Calu3 (cell line): ENCODE measurements at regions not wholly inside any gene's neighbourhood (a gene's known extent, or its start where the extent isn't known, plus 50 kb on each side); places are given as distances from the start of the nearest gene placed in this dataset.

ENCODE experiments used
- BruUV-seq: library from RNA; stranded (reverse); fragments of 400-500 nt; replicated peaks from 2 replicates; lab custom pipeline; 2021; lab: Mats Ljungman, UMichigan
- CTCF ChIA-PET: fragments of 300-600 bp; sonication (Branson Sonifier 250); formaldehyde crosslinking; loops from one replicate; lab custom pipeline; 2022; ENCODE audit warnings: antibody characterized with exemption; lab: Charles Lee
- DNase-seq: peaks from one replicate; pipeline ENCODE4 v3.0.0; 2022
- H3K27ac Mint-ChIP-seq: one replicate; pipeline ENCODE4 v1.8.0; 2022; ENCODE audit warnings: mixed read lengths; ENCODE audit not compliant: unreplicated experiment
- H3K27me3 Mint-ChIP-seq: one replicate; pipeline ENCODE4 v1.8.0; 2022; ENCODE audit warnings: mixed read lengths; ENCODE audit not compliant: unreplicated experiment
- H3K36me3 Mint-ChIP-seq: one replicate; pipeline ENCODE4 v1.8.0; 2022; ENCODE audit warnings: mild to moderate bottlenecking, moderate library complexity, mixed read lengths; ENCODE audit not compliant: insufficient read depth, unreplicated experiment
- H3K4me1 Mint-ChIP-seq: one replicate; pipeline ENCODE4 v1.8.0; 2022; ENCODE audit warnings: mild to moderate bottlenecking, low read depth, mixed read lengths; ENCODE audit not compliant: unreplicated experiment
- H3K4me3 Mint-ChIP-seq: one replicate; pipeline ENCODE4 v1.8.0; 2022; ENCODE audit warnings: mild to moderate bottlenecking, low read depth, moderate library complexity, mixed read lengths; ENCODE audit not compliant: unreplicated experiment
- H3K9me3 Mint-ChIP-seq: one replicate; pipeline ENCODE4 v1.8.0; 2022; ENCODE audit warnings: low read depth, mixed read lengths; ENCODE audit not compliant: unreplicated experiment
- CTCF ChIP-seq: fragments of 200-600 bp; IDR thresholded peaks from one replicate; pipeline ENCODE4 v1.8.0; 2022; ENCODE audit warnings: antibody characterized with exemption; ENCODE audit not compliant: unreplicated experiment
- intact Hi-C: fragments of 100-400 bp; cut with micrococcal nuclease; formaldehyde crosslinking; loops from one replicate; pipeline ENCODE4 v1.10.0; 2022; ENCODE audit not compliant: unreplicated experiment

GRCh38 chr6:74606582-74607071 lies 599.2 kb downstream of the COL12A1 start:
- intact Hi-C loops: loop anchor here (2.0 kb wide), 1 partner anchor 72 kb away; no protein-coding TSS in a partner anchor
- H3K36me3 Mint-ChIP-seq: no peaks in the 10 kb centered on the region
- no peaks in the 10 kb centered on the region for H3K9me3 Mint-ChIP-seq
- peak; percentile 4 for DNase-seq
- CTCF ChIA-PET: no interaction called here
- H3K27ac Mint-ChIP-seq: no peak overlapping the region
- BruUV-seq: no TSS peak
- no peaks in the 10 kb centered on the region for H3K27me3 Mint-ChIP-seq
- H3K4me1 Mint-ChIP-seq: peaks cover 16% of the 10 kb centered on the region
- H3K4me3 Mint-ChIP-seq: no peak overlapping the region
- no peak for TF ChIP-seq CTCF

GRCh38 chr6:74605922-74606581 lies 599.8 kb downstream of the COL12A1 start:
- Mint-ChIP-seq H3K4me3 (no peak overlapping the region), H3K27me3 (no peaks in the 10 kb centered on the region), H3K4me1 (peaks cover 16% of the 10 kb centered on the region), H3K27ac (no peak overlapping the region), H3K9me3 (no peaks in the 10 kb centered on the region), H3K36me3 (no peaks in the 10 kb centered on the region)
- CTCF ChIA-PET: no interaction called here
- no peak for TF ChIP-seq CTCF
- DNase-seq: no peak
- intact Hi-C loops: loop anchor here (2.0 kb wide), 1 partner anchor 71 kb away; no protein-coding TSS in a partner anchor
- BruUV-seq: no TSS peak

GRCh38 chr6:74604279-74604678 lies 601.6 kb downstream of the COL12A1 start:
- no peak for DNase-seq
- peaks cover 4% of the 10 kb centered on the region for H3K9me3 Mint-ChIP-seq
- H3K27ac Mint-ChIP-seq: no peak overlapping the region
- BruUV-seq: no TSS peak
- no peak overlapping the region for H3K4me3 Mint-ChIP-seq
- intact Hi-C loops: no loop called here
- no peak for TF ChIP-seq CTCF
- peaks cover 16% of the 10 kb centered on the region for H3K4me1 Mint-ChIP-seq
- no peaks in the 10 kb centered on the region for H3K36me3 Mint-ChIP-seq
- no peaks in the 10 kb centered on the region for H3K27me3 Mint-ChIP-seq
- CTCF ChIA-PET: no interaction called here

- BruUV-seq: no TSS peak
- Mint-ChIP-seq H3K4me3 (no peak overlapping the region), H3K36me3 (no peaks in the 10 kb centered on the region), H3K4me1 (peaks cover 16% of the 10 kb centered on the region), H3K27me3 (no peaks in the 10 kb centered on the region), H3K9me3 (peaks cover 7% of the 10 kb centered on the region), H3K27ac (no peak overlapping the region)
- CTCF ChIA-PET: interaction anchor here (0.6 kb wide), 1 partner anchor 10 kb away, joined by 4 read pairs; no protein-coding TSS in a partner anchor
- no peak for DNase-seq
- intact Hi-C loops: no loop called here
- no peak for TF ChIP-seq CTCF
Measured at GRCh38 chr6:74603322-74604076, 602.4 kb downstream of the COL12A1 start.
